HCT116 (cell line): ENCODE measurements at regions not wholly inside any gene's neighbourhood (a gene's known extent, or its start where the extent isn't known, plus 50 kb on each side); places are given as distances from the start of the nearest gene placed in this dataset.

Experiments
- ATAC-seq: fragments of 200-7000 bp; cut with Tn5 transposase; 2 replicates; pipeline ENCODE4 v1.9.1; 2020; ENCODE audit warnings: mild to moderate bottlenecking, moderate library complexity
- BruUV-seq: library from RNA; stranded (reverse); fragments of 400-500 nt; replicated peaks from 2 replicates; lab custom pipeline; 2021; lab: Mats Ljungman, UMichigan
- CTCF ChIA-PET: fragments of 300-600 bp; sonication (Branson Sonifier 250); formaldehyde crosslinking; loops from one replicate; lab custom pipeline; 2021; ENCODE audit warnings: antibody characterized with exemption; lab: Charles Lee
- POLR2A ChIA-PET: fragments of 300-600, 350-600 bp; sonication (Branson Sonifier 250); formaldehyde crosslinking; loops from one replicate; lab custom pipeline; 2021; ENCODE audit warnings: antibody characterized with exemption; lab: Charles Lee
- RAD21 ChIA-PET, 2 experiments: fragments of 300-600 bp; sonication (Branson Sonifier 250); formaldehyde crosslinking; loops; one replicate each; lab custom pipeline; 2023; ENCODE audit warnings: low total read pairs in 2 of 2; ENCODE audit not compliant: uncharacterized antibody in 2 of 2, unreplicated experiment in 2 of 2, low non-redundant PET in 1 of 2; lab: Charles Lee
- DNase-seq: peaks from one replicate; pipeline ENCODE4 v3.0.0-alpha.2; 2010; ENCODE audit warnings: low read depth, low spot score
- H2AFZ ChIP-seq: fragments of 200-600 bp; shearing (Covaris generic), sonication (generic); 2 replicates; pipeline ENCODE4 v1.6.1; 2017; ENCODE audit warnings: low read depth, mixed run types, mixed read lengths, antibody characterized with exemption, low read length; ENCODE audit not compliant: poor library complexity, severe bottlenecking
- H3K27ac ChIP-seq: 2 replicates; pipeline ENCODE4 v1.5.1; 2012; ENCODE audit warnings: low read depth, low read length
- H3K27me3 ChIP-seq: fragments of 200-600 bp; sonication (generic); 2 replicates; pipeline ENCODE4 v1.6.1; 2016; ENCODE audit warnings: mixed run types, low read length, mixed read lengths; ENCODE audit not compliant: insufficient read depth
- H3K36me3 ChIP-seq, 2 experiments: fragments of 200-500 bp in 1 of 2; fragments of 200-600 bp in 1 of 2; sonication (Bioruptor generic) in 1 of 2; sonication (generic) in 1 of 2; 2 replicates each; pipeline versions ENCODE4 v1.5.1 to v1.6.1; 2014 to 2016; ENCODE audit warnings: low read length in 2 of 2, inconsistent platforms in 1 of 2, mixed read lengths in 1 of 2, mixed run types in 1 of 2; ENCODE audit not compliant: insufficient read depth in 2 of 2, control insufficient read depth in 1 of 2
- H3K4me1 ChIP-seq, 2 experiments: fragments of 200-600 bp in 1 of 2; sonication (generic) in 1 of 2; 2 replicates each; pipeline versions ENCODE4 v1.5.1 to v1.6.1; 2012 to 2017; ENCODE audit warnings: low read length in 2 of 2, inconsistent platforms in 1 of 2, mild to moderate bottlenecking in 1 of 2, mixed read lengths in 1 of 2, mixed run types in 1 of 2, moderate library complexity in 1 of 2; ENCODE audit not compliant: insufficient read depth in 2 of 2, control insufficient read depth in 1 of 2
- H3K4me2 ChIP-seq: fragments of 200-600 bp; sonication (generic); 2 replicates; pipeline ENCODE4 v1.6.1; 2017; ENCODE audit warnings: mixed run types, low read length, mixed read lengths
- H3K4me3 ChIP-seq, 2 experiments: fragments of 200-600 bp in 1 of 2; sonication (generic) in 1 of 2; replicated peaks in 1 of 2; 2 replicates each; pipeline ENCODE4 v1.5.1; 2011 to 2016; ENCODE audit warnings: low read length in 2 of 2, control low read depth in 1 of 2, low read depth in 1 of 2, mild to moderate bottlenecking in 1 of 2, mixed read lengths in 1 of 2, mixed run types in 1 of 2
- H3K79me2 ChIP-seq: fragments of 200-600 bp; sonication (generic); 2 replicates; pipeline ENCODE4 v1.6.1; 2017; ENCODE audit warnings: mild to moderate bottlenecking, mixed run types, low read length, moderate library complexity, mixed read lengths; ENCODE audit not compliant: insufficient read depth
- H3K9ac ChIP-seq: fragments of 200-600 bp; sonication (generic); 2 replicates; pipeline ENCODE4 v1.6.1; 2016; ENCODE audit warnings: low read length, mixed read lengths
- H3K9me2 ChIP-seq: fragments of 200-600 bp; sonication (generic), shearing (Covaris generic); 2 replicates; pipeline ENCODE4 v1.6.1; 2017; ENCODE audit warnings: mixed run types, mild to moderate bottlenecking, moderate library complexity; ENCODE audit not compliant: insufficient read depth
- H3K9me3 ChIP-seq, 2 experiments: fragments of 200-500 bp in 1 of 2; fragments of 200-600 bp in 1 of 2; sonication (Bioruptor generic) in 1 of 2; sonication (generic) in 1 of 2; 2 replicates each; pipeline ENCODE4 v1.6.1; 2014 to 2017; ENCODE audit warnings: low read length in 2 of 2, mixed read lengths in 2 of 2, inconsistent platforms in 1 of 2, low read depth in 1 of 2, mild to moderate bottlenecking in 1 of 2, mixed run types in 1 of 2, moderate library complexity in 1 of 2; ENCODE audit not compliant: control insufficient read depth in 1 of 2, insufficient read depth in 1 of 2
- H4K20me1 ChIP-seq: fragments of 200-600 bp; sonication (generic), shearing (Covaris generic); 2 replicates; pipeline ENCODE4 v1.6.1; 2017; ENCODE audit warnings: mixed run types, mild to moderate bottlenecking, moderate library complexity; ENCODE audit not compliant: insufficient read depth
- ATF3 ChIP-seq: IDR thresholded peaks from 2 replicates; pipeline ENCODE4 v1.6.1; 2012
- CEBPB ChIP-seq: IDR thresholded peaks from 2 replicates; pipeline ENCODE4 v1.6.1; 2012; ENCODE audit warnings: low read depth
- CTCF ChIP-seq, 3 experiments: fragments of 200-600 bp in 1 of 3; sonication (generic) in 1 of 3; IDR thresholded peaks in 2 of 3; conservative IDR thresholded peaks in 1 of 3; 2 replicates each; pipeline ENCODE4 v1.5.1; 2012 to 2017; ENCODE audit warnings: low read depth in 2 of 3, low read length in 2 of 3, antibody characterized with exemption in 1 of 3, borderline replicate concordance in 1 of 3, control low read depth in 1 of 3, mild to moderate bottlenecking in 1 of 3, mixed read lengths in 1 of 3, mixed run types in 1 of 3, moderate library complexity in 1 of 3; ENCODE audit not compliant: insufficient read depth in 1 of 3
- EGR1 ChIP-seq: IDR thresholded peaks from 2 replicates; pipeline ENCODE4 v1.6.1; 2012; ENCODE audit warnings: low read depth
- ELF1 ChIP-seq: IDR thresholded peaks from 2 replicates; pipeline ENCODE4 v1.6.1; 2012; ENCODE audit warnings: low read depth, borderline replicate concordance
- EZH2 ChIP-seq: fragments of 200-600 bp; sonication (generic); IDR thresholded peaks from 2 replicates; pipeline ENCODE4 v1.6.1; 2017; ENCODE audit warnings: antibody characterized with exemption, mixed run types
- EZH2phosphoT487 ChIP-seq: fragments of 200-600 bp; IDR thresholded peaks from 2 replicates; pipeline ENCODE4 v1.6.1; 2018; ENCODE audit warnings: antibody characterized with exemption, borderline replicate concordance
- POLR2A ChIP-seq: IDR thresholded peaks from 2 replicates; pipeline ENCODE4 v1.7.0; 2011; ENCODE audit warnings: borderline replicate concordance; ENCODE audit not compliant: insufficient read depth, insufficient read length; ENCODE audit errors: extremely low read depth
- POLR2AphosphoS5 ChIP-seq: IDR thresholded peaks from 2 replicates; pipeline ENCODE4 v1.6.1; 2011; ENCODE audit warnings: mild to moderate bottlenecking, low read depth, low read length, moderate library complexity
- RAD21 ChIP-seq: IDR thresholded peaks from 2 replicates; pipeline ENCODE4 v1.6.1; 2012; ENCODE audit warnings: low read depth, mild to moderate bottlenecking
- REST ChIP-seq: IDR thresholded peaks from 2 replicates; pipeline ENCODE4 v1.6.1; 2012; ENCODE audit warnings: low read depth
- SIN3A ChIP-seq: IDR thresholded peaks from 2 replicates; pipeline ENCODE4 v1.6.1; 2012; ENCODE audit warnings: low read depth
- SP1 ChIP-seq: IDR thresholded peaks from 2 replicates; pipeline ENCODE4 v1.6.1; 2012; ENCODE audit warnings: low read depth
- SRF ChIP-seq: IDR thresholded peaks from 2 replicates; pipeline ENCODE4 v1.6.1; 2012; ENCODE audit warnings: low read depth
- TCF7L2 ChIP-seq: IDR thresholded peaks from 2 replicates; pipeline ENCODE4 v1.7.0; 2011; ENCODE audit warnings: borderline replicate concordance, inconsistent platforms; ENCODE audit not compliant: insufficient read depth, insufficient read length; ENCODE audit errors: extremely low read depth
- YY1 ChIP-seq: IDR thresholded peaks from 2 replicates; pipeline ENCODE4 v1.6.1; 2011; ENCODE audit warnings: low read length, low read depth, moderate library complexity, mild to moderate bottlenecking; ENCODE audit not compliant: insufficient replicate concordance; ENCODE audit errors: extremely low read depth
- ZBTB33 ChIP-seq: IDR thresholded peaks from 2 replicates; pipeline ENCODE4 v1.6.1; 2011; ENCODE audit warnings: mild to moderate bottlenecking, low read length, moderate library complexity; ENCODE audit not compliant: insufficient replicate concordance; ENCODE audit errors: extremely low read depth
- ZFX ChIP-seq: fragments of 450-650 bp; IDR thresholded peaks from 2 replicates; pipeline ENCODE4 v1.6.1; 2017
- ZNF274 ChIP-seq: fragments of 200-500 bp; sonication (Bioruptor generic); IDR thresholded peaks from 2 replicates; pipeline ENCODE4 v1.6.1; 2014; ENCODE audit warnings: mild to moderate bottlenecking, low read depth, low read length, inconsistent platforms
- intact Hi-C: fragments of 100-400 bp; cut with micrococcal nuclease; formaldehyde crosslinking; loops from 2 replicates; pipeline ENCODE4 v1.10.0; 2022

GRCh38 chr3:35864871-35865270, 225.5 kb downstream of the ARPP21 start:
- ChIA-PET RAD21 (no interaction called here), POLR2A (no interaction called here), CTCF (no interaction called here)
- ATAC-seq = no peak
- Histone ChIP-seq H3K9me3 (peaks cover 4% of the 10 kb centered on the region in 2 experiments; a peak in 2 of 4 replicates), H3K27ac (no peak overlapping the region), H2AFZ (no peak overlapping the region), H3K4me1 (no peaks in the 10 kb centered on the region), H4K20me1 (no peaks in the 10 kb centered on the region)
- TF ChIP-seq ZBTB33 (no peak), EZH2 (no peak), ATF3 (no peak), POLR2AphosphoS5 (no peak), TCF7L2 (no peak), REST (no peak), EGR1 (no peak), CEBPB (no peak), YY1 (no peak), SP1 (no peak), SRF (no peak), ELF1 (no peak), POLR2A (no peak), RAD21 (no peak), ZFX (no peak), EZH2phosphoT487 (no peak), SIN3A (no peak), ZNF274 (no peak), CTCF (IDR thresholded peaks at IDR 0.05 in 2 of 3, conservative IDR thresholded peaks at IDR 0.05 in 1 of 3; ENCODE audit: borderline replicate concordance in 1 of 3, insufficient read depth in 1 of 3, low read depth in 2 of 3, low read length in 2 of 3) (no peak)
- TF ChIP-seq, all 23 proteins: peak for 0
- Histone ChIP-seq H3K27me3 (no peaks in the 10 kb centered on the region), H3K36me3 (no peaks in the 10 kb centered on the region), H3K9ac (no peak overlapping the region), H3K9me2 (no peaks in the 10 kb centered on the region), H3K4me3 (no peak overlapping the region), H3K79me2 (no peaks in the 10 kb centered on the region), H3K4me2 (no peak overlapping the region)
- intact Hi-C loops = no loop called here
- no TSS peak for BruUV-seq
- no peak for DNase-seq
